ENCODE measurements at regions not wholly inside any gene's neighbourhood (a gene's known extent, or its start where the extent isn't known, plus 50 kb on each side); places are given as distances from the start of the nearest gene placed in this dataset.
A peak's percentile ranks its signal among the peaks of the same experiment; 100 is the strongest.

DNA sequence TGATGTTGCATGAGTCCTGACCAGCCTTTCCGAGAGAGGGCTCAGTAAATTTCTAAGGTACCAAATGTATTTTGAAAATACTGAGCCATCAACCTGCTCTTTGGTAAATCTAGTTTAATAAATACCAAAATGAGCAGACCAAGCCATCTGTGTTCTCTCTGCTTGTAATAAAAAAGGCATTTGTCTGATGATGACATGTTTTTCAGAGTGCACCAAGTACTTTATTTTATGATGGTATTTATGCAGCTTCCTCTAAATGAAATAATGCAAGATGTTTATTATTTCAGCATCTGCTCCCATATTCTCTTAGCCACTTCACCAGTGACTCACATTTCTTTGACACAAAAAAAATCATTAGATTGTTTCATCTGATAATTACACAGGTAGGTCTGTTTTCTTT lies 700.5 kb downstream of the TRIML1 start:
- no peak overlapping the region for H3K4ac ChIP-seq (ENCODE audit: low read depth, low read length)
- H3K14ac ChIP-seq (replicated peaks; ENCODE audit: low read depth, low read length) = no peak overlapping the region
- H3K4me3 ChIP-seq (ENCODE audit: insufficient read depth, low read depth, low read length) = no peak overlapping the region
- H3K9me3 ChIP-seq (ENCODE audit: control insufficient read depth, insufficient read depth, low read length) = no peaks in the 10 kb centered on the region
- no peak overlapping the region for H4K5ac ChIP-seq (ENCODE audit: low read depth, low read length)
- H2AFZ ChIP-seq (replicated peaks; ENCODE audit: low read length, poor library complexity) = no peak overlapping the region
- H3K27me3 ChIP-seq (ENCODE audit: control insufficient read depth, insufficient read depth, low read length) = no peaks in the 10 kb centered on the region
- POLR2A ChIA-PET (ENCODE audit: unreplicated experiment) = no interaction called here
- BruUV-seq (replicated peaks) = no TSS peak
- H3K56ac ChIP-seq (ENCODE audit: extremely low read depth, insufficient read depth, low read length) = no peak overlapping the region
- no peak overlapping the region for H4K91ac ChIP-seq (ENCODE audit: insufficient read depth, low read depth, low read length)
- no peak overlapping the region for H3K23ac ChIP-seq (ENCODE audit: low read depth, low read length)
- DNase-seq (peak; percentile 50), ATAC-seq (ENCODE audit: low read depth) (peak; percentile 53; the same call in 1 of the 2 replicates)
- no peak overlapping the region for H2BK120ac ChIP-seq (ENCODE audit: low read depth, low read length)
- H4K20me1 ChIP-seq (ENCODE audit: insufficient read depth, low read length) = no peaks in the 10 kb centered on the region
- H2BK20ac ChIP-seq (ENCODE audit: low read depth, low read length) = no peak overlapping the region
- no peaks in the 10 kb centered on the region for H3K36me3 ChIP-seq (ENCODE audit: control insufficient read depth, insufficient read depth, low read length)
- no peak overlapping the region for H3K18ac ChIP-seq (ENCODE audit: low read depth, low read length)
- H3K9ac ChIP-seq (ENCODE audit: low read depth, low read length) = no peak overlapping the region
- CTCF ChIA-PET = no interaction called here
- H3K79me1 ChIP-seq (ENCODE audit: low read depth in 1 of 2, low read length in 2 of 2) = no peaks in the 10 kb centered on the region
- dilution Hi-C loops (cut with HindIII; ENCODE audit: low sequenced_read_pairs, unreplicated experiment) = no loop called here
- no peak overlapping the region for H2BK5ac ChIP-seq (ENCODE audit: low read depth, low read length, poor library complexity, severe bottlenecking)
- no peak overlapping the region for H2AK9ac ChIP-seq (replicated peaks; ENCODE audit: low read depth, low read length, poor library complexity)
- H3K4me2 ChIP-seq (ENCODE audit: low read depth, low read length) = no peak overlapping the region
- in situ Hi-C loops (cut with MboI; ENCODE audit: low sequenced_read_pairs) = no loop called here
- H4K8ac ChIP-seq (ENCODE audit: low read depth in 2 of 2, low read length in 2 of 2) = no peak overlapping the region
- H2BK15ac ChIP-seq (ENCODE audit: low read depth, low read length) = no peak overlapping the region
- H3K27ac ChIP-seq (ENCODE audit: insufficient read depth, low read length) = no peak overlapping the region
- TF ChIP-seq, protein P1, sequence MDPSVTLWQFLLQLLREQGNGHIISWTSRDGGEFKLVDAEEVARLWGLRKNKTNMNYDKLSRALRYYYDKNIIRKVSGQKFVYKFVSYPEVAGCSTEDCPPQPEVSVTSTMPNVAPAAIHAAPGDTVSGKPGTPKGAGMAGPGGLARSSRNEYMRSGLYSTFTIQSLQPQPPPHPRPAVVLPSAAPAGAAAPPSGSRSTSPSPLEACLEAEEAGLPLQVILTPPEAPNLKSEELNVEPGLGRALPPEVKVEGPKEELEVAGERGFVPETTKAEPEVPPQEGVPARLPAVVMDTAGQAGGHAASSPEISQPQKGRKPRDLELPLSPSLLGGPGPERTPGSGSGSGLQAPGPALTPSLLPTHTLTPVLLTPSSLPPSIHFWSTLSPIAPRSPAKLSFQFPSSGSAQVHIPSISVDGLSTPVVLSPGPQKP (IDR thresholded peaks at IDR 0.05; ENCODE audit: borderline replicate concordance, low read depth, low read length) = no peak
- TF ChIP-seq MXI1 (IDR thresholded peaks at IDR 0.05; ENCODE audit: borderline replicate concordance, low read depth, low read length) (no peak), RCOR1 (IDR thresholded peaks at IDR 0.05; ENCODE audit: insufficient replicate concordance, low read length) (no peak), CEBPB (IDR thresholded peaks at IDR 0.05; ENCODE audit: low read depth, low read length) (no peak)
- TF ChIP-seq, protein P2, sequence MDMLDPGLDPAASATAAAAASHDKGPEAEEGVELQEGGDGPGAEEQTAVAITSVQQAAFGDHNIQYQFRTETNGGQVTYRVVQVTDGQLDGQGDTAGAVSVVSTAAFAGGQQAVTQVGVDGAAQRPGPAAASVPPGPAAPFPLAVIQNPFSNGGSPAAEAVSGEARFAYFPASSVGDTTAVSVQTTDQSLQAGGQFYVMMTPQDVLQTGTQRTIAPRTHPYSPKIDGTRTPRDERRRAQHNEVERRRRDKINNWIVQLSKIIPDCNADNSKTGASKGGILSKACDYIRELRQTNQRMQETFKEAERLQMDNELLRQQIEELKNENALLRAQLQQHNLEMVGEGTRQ (IDR thresholded peaks at IDR 0.05; ENCODE audit: low read depth, low read length) = no peak
- no peak overlapping the region for H2AK5ac ChIP-seq (ENCODE audit: low read depth, low read length)
- WGBS, 2 experiments (ENCODE audit: extremely low coverage in 2 of 2, insufficient read length in 1 of 2) = no CpG with 5 or more reads among the region's 1 CpG
- intact Hi-C loops (cut with micrococcal nuclease) = no loop called here
- no peaks in the 10 kb centered on the region for H3K9me1 ChIP-seq (ENCODE audit: insufficient read depth, low read length)
- H3K4me1 ChIP-seq (ENCODE audit: control insufficient read depth, insufficient read depth, low read length) = no peaks in the 10 kb centered on the region

Measured in IMR-90 (cell line).